HG02763 (cell line): ENCODE measurements at regions not wholly inside any gene's neighbourhood (a gene's known extent, or its start where the extent isn't known, plus 50 kb on each side); places are given as distances from the start of the nearest gene placed in this dataset.
"Not testable (repeated sequence)": the region's sequence is repeated elsewhere in the genome, so short reads cannot be mapped to it uniquely, and the experiment has no call there.

Source experiments
- ATAC-seq: cut with Tn5 transposase; IDR thresholded peaks from one replicate; pipeline ENCODE4 v1.9.1; 2021; ENCODE audit warnings: mild to moderate bottlenecking, moderate library complexity; ENCODE audit not compliant: unreplicated experiment

DNA sequence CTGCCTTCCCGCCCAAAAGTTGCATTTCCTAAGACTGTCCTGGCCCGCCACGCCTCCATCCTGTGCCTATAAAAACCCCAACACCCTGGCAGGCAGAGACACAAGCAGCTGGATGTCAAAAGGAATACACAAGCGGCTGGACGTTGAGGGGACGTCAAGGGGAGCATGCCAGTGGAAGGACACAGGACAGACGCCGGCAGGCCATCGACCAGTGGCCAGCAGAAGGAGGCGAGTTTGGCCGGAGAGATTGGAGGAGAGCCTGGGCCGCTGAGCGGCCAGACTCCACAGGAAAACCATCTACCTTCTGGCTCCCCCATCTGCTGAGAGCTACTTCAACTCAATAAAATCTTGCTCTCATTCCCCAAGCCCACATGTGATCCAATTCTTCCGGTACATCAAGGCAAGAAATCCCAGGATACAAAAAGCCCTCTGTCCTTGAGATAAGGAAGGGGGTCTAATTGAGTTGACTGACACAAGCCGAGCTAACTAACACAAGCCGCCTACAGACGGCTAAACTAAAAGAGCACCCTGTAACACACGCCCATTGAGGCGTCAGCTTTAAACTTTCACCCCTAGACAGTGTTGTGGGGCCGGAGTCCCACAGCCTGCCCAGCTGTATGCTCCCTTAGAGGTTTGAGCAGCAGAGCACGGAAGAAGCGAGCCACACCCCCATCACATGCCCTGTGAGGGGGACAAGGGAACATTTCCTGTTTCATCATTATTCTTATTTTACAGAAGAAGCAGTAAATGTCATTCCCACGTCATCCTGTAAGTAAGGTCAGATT is 150.3 kb upstream of the PHYHIPL start:
- ATAC-seq, result no peak

DNA sequence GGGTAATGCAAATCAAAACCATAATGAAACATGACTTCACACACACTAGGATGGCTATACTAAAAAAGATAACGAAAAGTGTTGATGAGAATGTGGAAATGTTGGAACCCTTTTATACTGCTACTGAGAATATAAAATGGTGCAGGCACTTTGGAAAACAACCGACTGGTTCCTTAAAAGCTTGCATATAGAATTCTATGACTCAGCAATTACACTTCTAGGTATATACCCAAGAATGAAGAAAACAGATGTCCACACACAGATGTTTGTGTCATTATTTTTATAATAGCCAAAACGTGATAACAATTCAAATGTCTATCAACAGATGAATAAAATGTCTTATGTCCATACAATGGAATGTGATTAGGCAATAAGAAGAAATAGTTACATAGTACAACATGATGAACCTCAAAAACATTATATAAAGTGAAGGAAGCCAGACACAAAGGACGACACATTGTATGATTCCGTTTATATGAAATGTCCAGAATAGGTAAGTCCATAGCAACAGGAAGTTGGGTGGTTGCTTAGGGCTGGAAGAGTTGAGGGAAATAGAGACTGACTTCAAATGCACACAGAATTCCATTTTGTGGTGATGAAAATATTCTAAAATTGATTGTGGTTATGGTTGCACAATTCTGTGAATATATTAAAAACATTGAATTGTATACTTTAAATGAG is 148.3 kb upstream of the PHYHIPL start:
- no peak for ATAC-seq

DNA sequence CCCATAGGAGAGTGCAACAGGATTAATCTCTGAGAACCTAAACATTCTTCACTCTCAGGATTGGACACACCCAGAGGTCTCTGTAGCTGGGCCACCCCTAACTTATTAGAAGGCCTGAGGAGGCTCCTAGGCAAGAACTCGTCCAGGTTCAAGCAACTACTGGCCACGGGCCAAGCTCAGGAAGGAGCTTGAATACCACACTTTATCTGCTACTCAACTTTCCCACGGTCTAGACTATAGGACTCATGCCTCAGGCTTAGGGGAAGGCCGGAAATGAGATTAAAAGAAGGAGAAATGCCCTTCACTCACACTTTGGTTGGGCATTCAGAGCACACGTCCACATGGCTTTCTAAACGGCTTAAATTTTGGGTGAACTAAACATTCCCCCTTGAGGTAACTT is 142.8 kb upstream of the PHYHIPL start:
- no peak for ATAC-seq

DNA sequence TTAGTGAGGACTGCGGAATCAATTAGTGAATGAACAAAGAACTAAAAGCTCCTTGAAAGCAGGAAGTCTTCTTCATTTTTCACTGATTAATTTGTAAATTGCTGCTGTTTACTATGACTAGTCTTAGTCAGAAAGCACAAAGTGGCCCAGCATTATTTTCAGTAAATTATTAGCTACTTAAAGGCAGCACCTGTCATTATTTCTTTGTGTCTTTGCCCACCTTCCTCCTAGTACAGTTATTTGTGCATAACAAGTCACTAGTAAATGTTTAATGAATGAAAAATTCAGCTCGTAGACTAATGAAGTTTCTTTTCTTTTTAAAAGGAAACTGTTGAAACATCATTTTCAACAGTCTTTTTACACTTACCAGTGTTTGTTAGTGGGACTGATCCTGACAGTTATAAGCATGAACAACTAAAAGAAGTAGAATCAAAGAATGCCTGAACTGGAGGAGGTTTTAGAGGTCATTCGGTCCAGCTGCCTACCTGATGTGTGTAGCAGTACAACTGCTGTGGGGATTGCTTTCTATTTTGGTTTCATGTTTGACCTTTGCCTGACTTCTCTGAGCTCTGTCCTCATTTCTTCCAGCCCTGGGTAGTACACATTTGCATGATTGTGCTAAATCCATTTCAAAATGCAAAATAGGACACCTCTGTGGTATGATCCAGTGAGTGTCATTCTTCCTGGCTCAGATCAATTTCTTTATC is 140.0 kb upstream of the PHYHIPL start:
- peak; percentile 99 for ATAC-seq

DNA sequence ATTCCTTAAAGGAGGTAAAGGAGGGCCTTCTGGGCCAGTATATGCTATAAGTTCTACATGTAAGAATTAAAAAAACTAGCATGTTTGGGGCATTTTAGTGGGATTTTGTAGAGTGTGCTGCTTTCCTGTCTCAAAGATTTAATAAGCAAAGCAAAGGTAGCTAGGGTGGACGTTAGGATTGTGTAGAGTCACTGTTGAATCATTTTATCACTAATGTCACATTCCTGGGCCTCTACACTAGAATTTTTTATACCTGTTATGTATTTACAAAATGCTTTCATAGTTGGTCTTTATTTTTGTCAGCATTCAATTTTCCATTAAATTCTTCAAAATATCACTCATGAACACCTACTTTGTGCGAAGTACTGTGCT is 139.4 kb upstream of the PHYHIPL start:
- ATAC-seq, result no peak

DNA sequence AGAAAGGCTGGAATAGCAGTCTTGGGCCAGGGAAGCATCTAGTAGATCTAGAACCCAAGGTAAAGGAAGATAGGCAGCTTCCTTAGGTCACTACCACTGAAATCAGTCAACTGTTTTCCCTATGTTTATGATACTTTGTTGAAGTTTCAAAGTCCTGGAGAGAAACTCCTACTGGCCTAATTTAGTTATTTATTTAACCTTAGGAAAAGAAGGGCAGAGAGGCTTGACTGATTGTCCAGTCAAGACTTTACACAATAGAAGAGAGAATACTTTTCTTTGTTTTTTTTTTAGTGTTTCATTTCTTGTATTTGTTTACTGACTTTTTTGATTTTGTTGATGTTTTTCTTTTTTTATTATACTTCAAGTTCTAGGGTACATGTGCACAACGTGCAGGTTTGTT is 138.9 kb upstream of the PHYHIPL start:
- no peak for ATAC-seq

DNA sequence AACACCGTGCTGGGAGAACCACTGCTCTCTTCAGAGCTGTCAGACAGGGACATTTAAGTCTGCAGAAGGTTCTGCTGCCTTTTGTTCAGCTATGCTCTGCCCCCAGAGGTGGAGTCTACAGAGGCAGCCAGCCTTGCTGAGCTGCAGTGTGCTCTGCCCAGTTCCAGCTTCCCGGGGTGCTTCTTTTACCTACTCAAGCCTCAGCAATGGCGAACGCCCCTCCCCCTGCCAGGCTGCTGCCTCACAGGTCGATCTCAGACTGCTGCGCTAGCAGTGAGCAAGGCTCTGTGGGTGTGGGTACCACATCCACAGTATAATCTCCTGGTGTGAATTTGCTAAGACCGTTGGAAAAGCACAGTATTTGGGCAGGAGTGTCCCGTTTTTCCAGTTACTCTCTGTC is 133.1 kb upstream of the PHYHIPL start:
- ATAC-seq, result not testable (repeated sequence)

DNA sequence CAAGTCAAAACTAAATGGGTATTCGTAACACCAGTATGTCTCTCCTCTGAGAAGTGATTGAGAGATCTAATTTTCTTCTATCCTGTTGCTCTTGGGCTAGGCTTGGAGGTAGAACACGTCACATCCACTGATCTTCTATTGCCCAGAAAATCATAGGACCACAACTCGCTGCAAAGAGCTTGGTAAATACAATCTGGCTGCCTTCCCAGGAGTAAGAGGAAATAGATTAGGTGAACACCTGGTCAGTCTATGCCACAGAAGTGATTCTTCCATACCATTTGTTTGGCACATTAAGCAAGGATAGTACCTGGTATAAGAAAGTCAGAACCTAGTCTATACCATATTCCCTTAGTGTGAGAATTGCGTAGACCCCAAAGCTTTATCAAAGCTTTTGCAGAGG is 129.3 kb upstream of the PHYHIPL start:
- ATAC-seq, result no peak

DNA sequence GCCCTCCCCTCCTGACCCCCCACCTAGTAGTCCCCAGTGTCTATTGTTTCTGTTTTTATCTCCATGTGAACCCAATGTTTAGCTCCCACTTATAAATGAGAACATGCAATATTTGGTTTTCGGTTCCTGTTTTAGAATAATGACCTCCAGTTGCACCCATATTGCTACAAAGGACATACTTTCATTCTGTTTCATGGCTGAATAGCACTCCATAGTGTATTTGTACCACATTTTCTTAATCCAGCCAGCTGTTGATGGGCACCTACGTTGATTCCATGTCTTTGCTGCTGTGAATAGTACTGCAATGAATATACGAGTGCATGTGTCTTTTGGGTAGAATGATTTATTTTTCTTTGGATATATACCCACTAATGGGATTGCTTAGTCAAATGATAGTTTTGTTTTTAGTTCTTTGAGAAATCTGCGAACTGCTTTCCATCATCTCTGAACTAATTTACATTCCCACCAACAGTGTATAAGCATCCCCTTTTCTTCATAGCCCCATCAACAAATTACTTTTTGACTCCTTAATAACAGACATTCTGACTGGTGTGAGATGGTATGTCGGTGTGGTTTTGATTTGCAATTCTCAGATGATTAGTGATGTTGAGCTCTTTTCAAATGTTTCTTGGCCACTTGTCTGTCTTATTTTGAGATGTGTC is 128.4 kb upstream of the PHYHIPL start:
- ATAC-seq, result peak; percentile 88

DNA sequence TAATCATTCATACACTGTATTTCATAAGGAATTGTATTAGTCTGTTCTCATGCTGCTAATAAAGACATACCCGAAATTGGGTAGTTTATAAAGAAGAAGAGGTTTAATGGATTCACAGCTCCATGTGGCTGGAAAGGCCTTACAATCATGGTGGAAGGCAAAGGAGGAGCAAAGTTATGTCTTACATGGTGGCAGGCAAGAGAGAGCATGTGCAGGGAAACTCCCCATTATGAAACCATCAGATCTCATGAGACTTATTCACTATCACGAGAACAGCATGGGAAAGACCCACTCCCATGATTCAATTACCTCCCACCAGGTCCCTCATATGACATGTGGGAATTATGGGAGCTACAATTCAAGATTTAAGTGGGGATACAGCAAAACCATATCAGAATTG is 122.9 kb upstream of the PHYHIPL start:
- ATAC-seq, result not testable (repeated sequence)

DNA sequence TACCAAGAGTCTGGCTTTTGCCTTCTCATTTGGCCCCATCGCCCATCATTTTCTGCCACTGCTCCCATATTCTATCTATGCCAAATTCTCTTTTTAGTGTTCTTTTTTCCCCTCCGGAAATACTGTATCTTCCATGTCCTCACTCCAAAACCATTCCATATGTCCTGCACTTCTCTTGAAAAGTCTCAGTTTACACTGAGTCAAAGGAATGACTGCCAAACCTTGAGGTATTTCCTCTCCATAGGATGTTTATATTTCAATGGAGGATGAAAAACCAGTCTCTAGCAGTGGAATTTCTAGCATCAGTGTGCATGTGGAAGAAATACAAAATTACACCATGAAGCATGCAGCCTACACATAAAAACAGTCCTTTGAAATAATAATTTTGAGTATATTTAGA is 121.4 kb upstream of the PHYHIPL start:
- ATAC-seq, result no peak

DNA sequence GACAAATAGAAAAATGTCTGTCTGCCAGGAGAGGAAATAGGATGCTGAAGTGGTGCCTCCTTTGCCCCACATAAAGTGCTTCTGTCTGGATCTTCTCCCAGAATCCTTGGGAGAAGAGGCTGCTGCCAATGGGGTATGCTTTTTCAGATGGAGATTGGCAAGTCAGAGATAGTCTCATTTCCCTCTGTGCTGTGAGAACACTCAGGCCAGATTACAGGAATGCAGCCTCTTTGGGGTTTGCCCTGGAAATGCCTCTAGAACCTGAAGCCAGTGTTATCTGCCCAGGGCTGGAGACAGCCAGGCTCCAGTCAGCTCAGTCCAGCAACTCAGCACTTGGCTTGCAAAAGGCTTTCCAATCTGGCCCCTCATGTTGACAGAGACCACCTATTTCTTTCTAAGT is 119.1 kb upstream of the PHYHIPL start:
- no peak for ATAC-seq

DNA sequence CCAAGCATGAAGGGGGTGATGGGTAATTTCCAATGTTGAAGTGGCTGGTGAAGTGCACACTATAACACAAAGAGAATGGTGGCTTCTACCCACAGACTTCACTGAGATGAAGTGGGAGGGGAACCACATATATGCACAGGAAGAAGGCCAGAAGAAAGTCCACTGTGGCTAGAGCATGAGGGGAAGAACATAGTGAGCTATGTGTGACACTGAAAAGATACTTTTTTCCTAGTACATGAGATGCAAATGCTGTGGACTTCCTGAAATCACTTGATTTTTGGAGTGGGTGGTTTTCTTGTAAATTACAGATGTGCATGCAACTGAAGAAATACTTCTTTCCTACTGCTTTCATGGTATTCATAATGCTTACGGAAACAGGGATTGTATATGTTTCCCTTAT is 115.6 kb upstream of the PHYHIPL start:
- ATAC-seq, result peak; percentile 83

DNA sequence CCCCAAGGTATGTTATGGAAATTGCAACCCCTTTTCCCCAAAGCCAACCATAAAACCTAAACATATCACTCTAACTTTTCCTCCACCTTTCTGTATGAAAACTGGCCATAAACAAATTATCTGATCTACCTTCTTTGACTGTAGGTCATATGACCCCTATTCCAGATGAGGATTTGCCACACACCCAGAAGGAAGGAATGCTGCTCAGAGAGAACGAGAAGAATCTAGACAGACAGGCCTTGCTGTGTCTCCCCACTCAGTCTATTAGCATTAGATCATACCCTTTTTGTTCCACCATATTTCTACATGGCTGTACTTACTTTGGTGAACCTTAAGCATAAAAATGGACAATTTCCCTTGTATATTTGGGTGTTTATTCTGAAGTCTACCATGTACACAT is 113.0 kb upstream of the PHYHIPL start:
- ATAC-seq, result no peak

DNA sequence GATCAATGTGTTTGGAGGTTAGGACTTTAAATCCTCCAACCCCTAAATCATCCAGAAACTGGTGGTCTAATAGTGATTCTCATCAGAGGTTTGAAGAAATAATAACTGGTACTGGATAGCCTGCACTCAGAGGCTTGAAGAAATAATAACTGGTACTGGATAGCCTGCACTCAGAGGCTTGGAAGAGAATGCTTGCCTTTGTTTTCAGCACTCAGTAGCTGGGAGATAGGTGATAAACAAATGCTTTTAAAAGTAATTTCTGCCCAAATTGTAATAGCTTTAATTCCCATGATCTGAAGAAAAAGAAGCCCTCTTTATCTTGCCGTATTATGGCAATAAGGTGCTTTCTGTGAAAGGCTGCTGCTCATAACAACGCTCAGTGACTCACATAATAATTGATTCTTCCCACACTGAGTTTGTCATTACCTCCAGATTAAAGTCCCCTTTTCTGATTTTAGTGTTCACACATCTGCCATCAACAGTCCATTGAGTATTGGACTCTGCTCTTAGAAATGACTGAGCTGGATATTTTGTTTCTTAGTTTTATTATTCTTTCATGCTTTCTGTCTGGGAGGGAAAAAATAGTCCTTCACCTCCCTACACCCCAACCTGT is 112.3 kb upstream of the PHYHIPL start:
- no peak for ATAC-seq

DNA sequence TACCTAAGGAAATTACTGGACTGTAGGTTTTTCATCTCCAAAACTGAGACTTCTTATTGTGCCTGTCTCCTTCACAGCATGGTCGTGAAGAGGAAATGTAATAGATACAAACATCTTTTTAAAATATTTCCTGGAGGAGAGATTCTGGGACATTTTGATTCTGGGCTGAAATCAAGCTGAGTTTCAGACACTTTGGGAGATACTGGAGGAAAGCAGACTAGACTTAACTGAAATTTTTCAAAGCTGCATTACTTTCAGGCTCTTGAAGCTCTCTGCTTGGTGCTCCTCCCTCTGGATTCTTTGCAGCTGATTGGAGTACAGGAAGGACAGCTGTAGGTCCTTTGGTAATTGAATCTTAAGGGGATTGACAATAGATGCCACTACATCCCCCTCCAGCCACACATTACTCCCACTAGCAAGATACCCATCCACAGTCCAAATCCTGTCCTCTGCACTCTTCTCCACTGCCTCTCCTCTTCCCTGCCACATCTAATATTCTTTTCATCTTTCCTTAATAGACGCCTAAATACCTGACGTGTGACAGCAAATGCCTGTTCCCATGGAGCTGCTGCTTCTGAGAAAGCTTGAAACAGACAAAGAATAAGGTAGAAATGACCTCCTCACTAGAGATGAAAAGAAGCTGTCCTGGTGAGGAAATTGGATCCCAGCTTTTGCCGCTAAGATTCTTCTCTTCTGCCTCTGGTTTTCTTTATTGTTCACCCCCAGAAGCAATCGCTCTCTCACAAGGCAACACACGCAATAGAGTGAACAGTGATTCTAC is 111.5 kb upstream of the PHYHIPL start:
- ATAC-seq, result no peak

DNA sequence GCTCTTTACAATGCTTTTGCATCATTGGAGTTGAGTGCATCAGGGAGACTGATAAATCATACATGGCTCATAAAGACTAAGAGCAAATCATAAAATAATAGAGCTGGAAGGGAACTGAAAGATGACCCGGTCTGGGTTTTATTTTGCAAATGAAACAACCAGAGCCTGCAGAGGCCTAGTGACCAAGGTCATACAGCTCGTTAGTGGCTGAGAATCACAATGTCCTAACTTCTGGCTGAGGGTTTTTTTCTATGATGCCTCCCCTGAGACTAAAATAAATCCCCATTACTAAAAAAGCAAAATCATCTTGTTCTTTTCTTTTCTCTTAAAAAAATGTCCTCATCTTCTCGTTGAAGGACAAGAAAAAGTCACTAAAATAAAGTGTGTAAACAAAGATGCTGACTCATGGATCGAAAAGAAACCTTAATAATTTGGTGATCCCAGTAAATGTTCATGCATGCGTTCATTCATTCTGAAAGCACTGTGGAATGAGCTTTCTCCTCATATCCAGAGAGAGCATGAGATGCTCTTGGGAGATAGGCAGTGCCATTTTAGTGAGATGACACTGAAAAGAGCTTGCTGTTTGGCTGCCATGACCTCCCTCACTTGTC is 107.8 kb upstream of the PHYHIPL start:
- ATAC-seq, result no peak

DNA sequence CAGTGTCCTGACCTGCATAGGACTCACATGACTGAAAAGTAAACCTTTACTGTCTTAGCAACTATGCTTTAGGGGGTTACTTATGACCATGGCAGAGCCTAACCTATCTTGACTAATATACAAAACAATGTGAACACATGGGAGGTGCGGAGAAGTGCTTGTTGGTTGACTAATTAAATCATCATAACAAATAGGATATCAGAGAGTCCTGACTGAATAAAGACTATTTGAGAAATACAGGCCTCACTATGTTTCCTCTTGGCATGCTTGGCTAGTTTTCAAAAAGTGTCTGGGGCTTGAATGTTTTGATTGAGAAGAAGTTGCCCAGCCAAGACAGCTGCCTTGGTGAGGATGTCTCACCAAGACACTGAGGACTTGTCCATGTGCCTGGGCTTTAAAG is 104.4 kb upstream of the PHYHIPL start:
- ATAC-seq, result no peak

DNA sequence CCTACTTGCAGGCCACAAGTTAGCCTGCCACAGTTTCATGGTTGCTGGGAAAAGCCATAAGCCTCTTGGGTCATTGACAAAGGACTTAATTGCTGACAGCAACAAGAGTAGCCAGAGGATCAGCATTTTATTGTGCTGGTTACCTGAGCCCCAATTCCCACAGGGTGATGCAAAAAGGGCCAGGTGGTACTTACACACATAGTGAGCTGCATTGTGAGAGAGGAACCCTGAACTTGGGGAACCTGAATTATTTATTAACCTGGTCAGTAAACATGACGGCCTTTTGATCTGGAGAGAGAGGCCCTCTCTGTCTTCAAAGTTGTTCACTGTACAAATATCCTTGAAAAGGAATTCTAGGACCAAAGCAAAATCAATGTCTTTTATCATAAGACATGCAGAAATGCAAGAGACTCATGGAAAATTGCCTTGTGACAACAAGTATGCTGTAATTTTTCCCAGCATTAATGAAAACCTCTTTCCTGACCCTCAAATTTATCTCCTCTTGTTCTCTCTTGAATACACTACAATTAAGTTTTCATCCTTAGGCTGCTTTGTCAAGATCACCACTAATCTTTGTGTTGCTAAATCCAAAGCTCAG is 102.9 kb upstream of the PHYHIPL start:
- no peak for ATAC-seq

DNA sequence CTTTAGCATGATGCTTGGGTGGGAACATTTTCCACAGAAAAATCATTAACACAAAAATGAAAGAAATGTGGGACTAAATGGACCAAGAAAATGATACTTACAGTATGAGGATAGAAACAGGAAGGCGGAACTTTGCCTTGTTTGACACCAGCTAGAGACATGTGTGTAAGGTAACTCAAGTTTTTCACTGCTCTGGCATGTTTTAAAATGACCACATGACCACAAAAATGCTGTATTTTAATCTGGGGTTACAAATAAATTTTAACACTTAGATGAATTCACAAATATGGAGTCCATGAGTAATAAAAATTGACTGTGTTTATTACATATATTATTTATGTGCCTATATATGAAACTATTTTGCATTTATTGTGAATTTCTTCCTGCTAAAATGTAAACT is 100.9 kb upstream of the PHYHIPL start:
- no peak for ATAC-seq
